GM18951 (cell line): ENCODE measurements at regions not wholly inside any gene's neighbourhood (a gene's known extent, or its start where the extent isn't known, plus 50 kb on each side); places are given as distances from the start of the nearest gene placed in this dataset.

Source experiments
- POLR2A ChIP-seq: IDR thresholded peaks from 4 replicates; pipeline ENCODE4 v1.6.1; 2011; ENCODE audit warnings: mild to moderate bottlenecking; ENCODE audit not compliant: insufficient read length, insufficient read depth; ENCODE audit errors: extremely low read depth
- in situ Hi-C: fragments of 300-500 bp; cut with MboI; formaldehyde crosslinking; loops from one replicate; pipeline ENCODE4 v1.12.0; 2022; ENCODE audit warnings: low sequenced_read_pairs, mixed read lengths, inconsistent platforms; ENCODE audit not compliant: unreplicated experiment

DNA sequence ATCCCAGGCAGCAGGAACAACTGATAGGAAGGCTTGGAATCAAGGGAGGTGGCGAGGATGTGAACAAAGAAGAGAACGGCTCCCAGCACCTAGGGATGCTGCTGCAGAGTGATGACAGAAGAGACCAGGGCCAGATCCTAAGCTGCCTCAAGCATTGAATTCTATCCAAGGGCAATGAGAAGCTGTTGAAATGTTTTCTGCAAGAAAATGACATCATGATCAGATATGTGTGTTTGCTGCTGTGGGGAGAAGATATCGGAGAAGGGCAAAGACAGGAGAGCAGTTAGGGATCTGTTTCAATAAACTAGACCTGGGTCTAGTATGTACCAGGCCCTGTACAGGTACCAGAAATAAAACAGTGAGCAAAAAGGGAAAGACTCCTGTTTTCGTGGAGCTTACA is 194.7 kb upstream of the RAB4A start:
- no peak for TF ChIP-seq POLR2A
- in situ Hi-C loops, result no loop called here

DNA sequence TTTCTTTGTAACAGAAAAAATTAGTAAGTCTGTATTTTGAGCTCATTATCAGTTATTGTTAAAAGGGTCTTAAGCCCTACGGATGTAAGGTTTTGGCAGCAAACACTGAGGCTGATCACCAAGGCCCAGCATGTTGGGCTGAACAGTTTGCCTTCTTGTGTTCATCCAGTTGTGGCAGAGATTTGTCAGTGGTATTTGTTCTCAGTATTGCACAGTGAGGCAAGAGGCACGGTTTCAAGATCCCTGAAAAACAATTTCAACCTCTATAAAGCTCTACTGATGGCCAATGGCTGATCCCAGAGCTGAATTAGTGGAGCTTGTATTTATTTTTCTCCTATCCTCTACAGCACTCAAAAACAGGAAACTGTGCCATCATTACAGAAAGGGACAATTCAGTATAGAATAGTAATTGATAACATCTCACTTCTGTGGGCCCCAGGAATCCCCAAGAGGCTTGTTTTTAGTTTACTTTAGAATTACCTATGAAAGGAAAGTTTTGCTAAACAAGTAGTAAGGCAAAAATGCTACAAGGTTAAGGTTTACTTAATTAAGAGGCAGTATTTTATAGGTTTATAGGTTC is 191.8 kb upstream of the RAB4A start:
- TF ChIP-seq POLR2A, result no peak
- in situ Hi-C loops, result no loop called here

DNA sequence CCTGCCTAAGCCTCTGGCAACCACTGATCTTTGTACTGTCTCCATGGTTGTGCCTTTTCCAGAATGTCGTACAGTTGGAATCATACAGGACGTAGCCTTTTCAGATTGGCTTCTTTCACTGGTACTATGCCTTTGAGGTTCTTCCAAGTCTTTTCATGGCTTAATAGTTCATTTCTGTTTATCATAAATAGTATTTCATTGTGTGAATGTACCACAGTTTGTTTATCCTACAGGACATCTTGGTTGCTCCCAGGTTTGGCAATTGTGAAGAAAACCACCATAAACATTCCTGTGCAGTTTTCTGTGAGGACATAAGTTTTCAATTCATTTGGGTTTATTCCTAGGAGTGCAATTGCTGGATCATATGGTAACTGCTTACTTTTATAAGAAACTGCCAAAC is 190.6 kb upstream of the RAB4A start:
- in situ Hi-C loops, result no loop called here
- TF ChIP-seq POLR2A, result no peak

- in situ Hi-C loops, result no loop called here
- no peak for TF ChIP-seq POLR2A
Observed at GRCh38 chr1:229085291-229085690, 185.6 kb upstream of the RAB4A start.

DNA sequence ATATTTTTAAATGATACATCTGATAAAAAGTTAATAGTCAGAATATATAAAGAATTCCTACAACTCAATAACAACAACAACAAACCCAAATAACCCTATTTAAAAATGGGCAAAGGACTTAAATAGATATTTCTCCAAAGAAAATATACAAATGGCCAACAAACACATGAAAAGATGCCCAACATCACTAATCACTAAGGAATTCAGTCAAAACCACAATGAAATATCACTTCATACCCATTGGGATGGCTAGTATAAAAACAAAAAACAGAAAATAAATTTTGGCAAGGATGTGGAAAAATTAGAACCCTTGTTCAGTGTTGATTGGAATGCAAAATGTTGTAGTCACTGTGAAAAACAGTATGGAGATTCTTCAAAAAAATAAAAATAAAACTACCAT is 184.8 kb upstream of the RAB4A start:
- no peak for TF ChIP-seq POLR2A
- in situ Hi-C loops, result no loop called here

GRCh38 chr1:229086686-229087085 is 184.2 kb upstream of the RAB4A start:
- TF ChIP-seq POLR2A, result no peak
- in situ Hi-C loops, result no loop called here

DNA sequence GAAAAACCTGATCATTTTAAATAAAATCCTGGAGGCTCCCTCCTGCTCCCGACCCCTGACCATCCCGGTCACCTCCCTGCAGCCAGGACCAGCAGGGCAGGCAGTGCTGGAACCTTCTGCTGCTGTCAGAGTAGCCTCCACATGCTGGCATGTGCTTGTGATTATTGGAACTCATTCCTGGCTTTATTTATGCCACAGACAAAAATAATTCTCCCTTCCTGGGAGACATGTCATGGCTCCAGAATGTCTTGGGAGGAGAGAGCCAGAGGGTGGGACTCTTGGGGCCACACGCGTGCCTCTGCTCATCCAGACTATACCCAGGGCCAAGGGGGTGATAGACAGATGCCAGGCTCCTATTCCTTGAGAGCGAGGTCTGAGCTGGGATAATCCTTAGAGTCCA is 183.6 kb upstream of the RAB4A start:
- in situ Hi-C loops, result no loop called here
- TF ChIP-seq POLR2A, result no peak

DNA sequence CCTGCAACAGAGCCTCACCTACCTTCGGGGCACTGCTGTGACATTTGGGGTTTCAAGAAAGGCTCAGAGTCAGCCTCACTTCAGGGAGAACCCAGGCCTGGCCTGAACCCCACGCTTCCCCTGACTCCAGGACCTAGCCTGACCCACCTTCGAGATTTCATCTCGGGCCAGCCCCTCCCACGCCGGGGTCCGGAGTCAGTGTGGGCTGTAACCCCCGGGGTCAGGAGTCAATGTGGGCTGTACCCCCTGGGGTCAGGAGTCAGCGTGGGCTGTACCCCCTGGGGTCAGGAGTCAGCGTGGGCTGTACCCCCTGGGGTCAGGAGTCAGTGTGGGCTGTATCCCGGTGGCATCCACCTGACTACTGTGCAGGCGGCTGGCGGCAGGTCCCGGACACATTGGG is 183.0 kb upstream of the RAB4A start:
- TF ChIP-seq POLR2A, result no peak
- in situ Hi-C loops, result no loop called here

DNA sequence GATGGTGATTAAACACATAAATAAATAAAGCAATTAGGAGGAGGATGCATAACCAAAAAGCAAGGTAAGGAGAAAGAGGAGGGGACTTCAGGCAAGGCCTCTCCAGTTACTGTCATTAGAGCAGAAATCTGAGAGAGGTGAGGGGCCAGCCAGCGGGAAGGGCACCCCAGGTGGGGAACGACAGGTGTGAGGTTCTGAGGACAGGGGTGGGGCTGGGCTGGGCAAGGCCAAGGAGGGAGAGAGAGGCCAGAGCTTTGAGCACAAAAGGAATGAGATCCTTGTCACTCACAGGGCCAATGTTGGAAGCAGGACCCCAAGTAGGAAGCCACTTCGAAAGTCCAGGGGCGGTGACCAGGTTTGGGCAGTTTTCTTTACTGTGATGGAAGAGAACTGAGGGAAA is 182.2 kb upstream of the RAB4A start:
- in situ Hi-C loops, result no loop called here
- TF ChIP-seq POLR2A, result no peak

DNA sequence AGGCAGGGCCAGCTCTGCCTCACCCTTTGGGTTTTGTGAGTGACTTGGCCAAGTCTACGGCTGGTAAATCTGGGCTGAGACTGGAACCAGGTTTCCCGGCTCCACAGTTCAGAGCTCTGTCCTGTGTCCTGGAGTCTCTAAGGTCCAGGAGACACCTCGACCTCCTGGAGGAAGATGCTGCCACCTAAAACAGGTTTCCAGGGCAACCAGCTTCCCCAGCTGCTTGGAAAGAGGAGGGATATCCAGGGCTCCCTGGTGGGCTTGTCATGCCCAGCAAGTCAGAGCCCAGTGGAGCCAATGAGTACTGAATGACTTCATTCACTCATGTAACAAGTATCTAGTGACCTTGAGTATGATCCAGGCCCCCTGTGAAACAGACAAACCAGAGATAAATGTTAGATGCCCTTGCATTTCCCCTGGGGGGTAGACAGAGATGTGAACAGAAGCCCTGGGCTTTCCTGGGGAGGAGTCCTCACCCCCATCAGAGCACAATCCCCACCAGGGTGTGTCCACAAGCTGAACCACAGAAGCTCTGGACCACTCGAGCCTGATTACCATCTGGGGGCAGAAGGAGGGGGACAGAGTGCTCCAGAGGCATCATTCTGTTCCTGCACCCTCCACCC is 181.2 kb upstream of the RAB4A start:
- no peak for TF ChIP-seq POLR2A
- in situ Hi-C loops, result no loop called here

DNA sequence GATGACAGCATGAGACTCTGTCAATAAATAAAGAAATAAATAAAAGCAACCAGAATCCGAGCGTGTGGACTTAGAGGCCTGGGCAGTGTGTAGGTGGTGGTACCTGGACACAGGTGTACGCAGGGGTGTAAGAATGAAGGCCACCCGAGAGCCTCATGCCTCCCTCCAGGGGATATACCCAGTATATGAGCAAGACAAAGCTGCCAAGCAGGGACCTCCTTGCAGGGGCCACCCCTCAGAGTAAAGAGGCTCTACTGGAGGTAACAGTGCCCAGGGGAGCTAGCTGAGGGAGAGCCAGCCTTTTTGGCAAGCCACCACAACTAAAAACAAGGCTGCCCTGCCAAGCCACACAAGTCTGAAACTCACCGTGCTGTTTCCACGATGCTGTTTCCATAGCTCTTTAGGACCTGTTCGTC is 179.2 kb upstream of the RAB4A start:
- in situ Hi-C loops, result no loop called here
- TF ChIP-seq POLR2A, result no peak

GRCh38 chr1:229092377-229093237 is 178.3 kb upstream of the RAB4A start:
- no peak for TF ChIP-seq POLR2A
- in situ Hi-C loops, result no loop called here

- in situ Hi-C loops, result no loop called here
- TF ChIP-seq POLR2A, result no peak
Observed at GRCh38 chr1:229093238-229093540, 177.7 kb upstream of the RAB4A start.

GRCh38 chr1:229093609-229094336 is 177.1 kb upstream of the RAB4A start:
- TF ChIP-seq POLR2A, result no peak
- in situ Hi-C loops, result no loop called here
